GM13977 (cell line): ENCODE measurements at regions not wholly inside any gene's neighbourhood (a gene's known extent, or its start where the extent isn't known, plus 50 kb on each side); places are given as distances from the start of the nearest gene placed in this dataset.

Source experiments
- DNase-seq: peaks from one replicate; pipeline ENCODE4 v3.0.0; 2012; ENCODE audit warnings: low spot score
- in situ Hi-C: fragments of 300-500 bp; cut with MboI; formaldehyde crosslinking; loops from one replicate; pipeline ENCODE4 v1.12.0; 2022; ENCODE audit warnings: low sequenced_read_pairs, low pct_unique_long_range_greater_than_20kb, mixed read lengths, inconsistent platforms; ENCODE audit not compliant: unreplicated experiment
- TF ChIP-seq, protein P1 (sequence below): IDR thresholded peaks from 2 replicates; pipeline ENCODE4 v1.5.1; 2012; ENCODE audit warnings: mild to moderate bottlenecking, control low read depth; ENCODE audit not compliant: insufficient read depth; ENCODE audit errors: extremely low read depth, missing control alignments

DNA sequence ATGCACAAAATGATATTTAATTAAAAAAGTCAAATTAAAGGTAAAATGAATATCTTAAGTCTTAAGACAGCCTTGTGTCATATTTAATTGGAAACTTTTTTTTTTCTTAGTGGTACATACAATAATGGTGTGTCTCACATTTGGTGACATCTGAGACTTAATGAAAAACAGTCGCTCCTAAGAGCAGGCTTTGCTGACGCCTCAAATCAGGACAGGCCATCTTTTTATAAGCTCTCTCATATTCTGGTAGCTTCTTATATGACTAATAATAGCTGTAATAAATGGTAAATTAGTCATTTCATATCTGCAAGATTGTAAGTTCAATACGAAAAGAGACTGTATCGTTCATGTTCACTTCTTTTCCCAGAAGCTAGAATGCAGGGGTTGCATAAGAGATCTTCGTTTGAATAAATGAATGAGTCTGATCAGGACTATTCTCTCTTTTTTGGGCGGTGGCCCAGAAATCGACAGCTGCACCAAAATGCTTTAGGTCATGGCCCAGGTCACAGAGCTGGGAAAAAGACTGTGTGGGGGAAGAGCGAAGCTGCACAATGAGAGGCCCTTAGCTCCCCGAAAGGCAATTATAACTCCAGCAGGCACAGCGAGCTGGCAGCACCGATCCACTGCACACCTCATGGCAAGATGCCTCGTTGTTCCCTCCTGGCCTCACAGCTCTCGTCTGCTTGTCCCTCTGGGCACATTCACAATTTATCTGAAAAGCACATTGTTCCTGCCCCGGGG lies 69.4 kb downstream of the NRN1 start:
- in situ Hi-C loops = no loop called here
- DNase-seq = no peak
- TF ChIP-seq, protein P1, sequence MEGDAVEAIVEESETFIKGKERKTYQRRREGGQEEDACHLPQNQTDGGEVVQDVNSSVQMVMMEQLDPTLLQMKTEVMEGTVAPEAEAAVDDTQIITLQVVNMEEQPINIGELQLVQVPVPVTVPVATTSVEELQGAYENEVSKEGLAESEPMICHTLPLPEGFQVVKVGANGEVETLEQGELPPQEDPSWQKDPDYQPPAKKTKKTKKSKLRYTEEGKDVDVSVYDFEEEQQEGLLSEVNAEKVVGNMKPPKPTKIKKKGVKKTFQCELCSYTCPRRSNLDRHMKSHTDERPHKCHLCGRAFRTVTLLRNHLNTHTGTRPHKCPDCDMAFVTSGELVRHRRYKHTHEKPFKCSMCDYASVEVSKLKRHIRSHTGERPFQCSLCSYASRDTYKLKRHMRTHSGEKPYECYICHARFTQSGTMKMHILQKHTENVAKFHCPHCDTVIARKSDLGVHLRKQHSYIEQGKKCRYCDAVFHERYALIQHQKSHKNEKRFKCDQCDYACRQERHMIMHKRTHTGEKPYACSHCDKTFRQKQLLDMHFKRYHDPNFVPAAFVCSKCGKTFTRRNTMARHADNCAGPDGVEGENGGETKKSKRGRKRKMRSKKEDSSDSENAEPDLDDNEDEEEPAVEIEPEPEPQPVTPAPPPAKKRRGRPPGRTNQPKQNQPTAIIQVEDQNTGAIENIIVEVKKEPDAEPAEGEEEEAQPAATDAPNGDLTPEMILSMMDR = no peak

DNA sequence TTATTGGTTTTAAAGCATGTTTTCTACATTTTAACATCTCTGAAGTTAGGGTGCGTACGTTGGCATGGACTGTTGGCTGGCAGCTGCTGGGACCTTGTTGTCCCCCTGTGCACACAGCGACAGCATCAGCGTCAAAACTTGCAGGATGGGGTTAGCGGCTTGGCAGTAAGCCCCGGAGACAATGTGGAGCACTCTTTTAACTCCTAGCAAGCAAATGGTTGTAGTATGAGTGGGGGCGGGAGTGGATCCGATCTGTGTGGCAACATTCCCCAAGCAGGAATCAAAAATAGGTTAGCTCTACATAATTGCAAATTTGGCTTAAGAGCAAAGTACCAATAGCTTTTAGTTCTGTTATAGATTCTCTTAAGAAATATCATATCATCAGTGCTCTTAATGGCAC lies 70.1 kb downstream of the NRN1 start:
- TF ChIP-seq, protein P1 = no peak
- in situ Hi-C loops = no loop called here
- DNase-seq = no peak

DNA sequence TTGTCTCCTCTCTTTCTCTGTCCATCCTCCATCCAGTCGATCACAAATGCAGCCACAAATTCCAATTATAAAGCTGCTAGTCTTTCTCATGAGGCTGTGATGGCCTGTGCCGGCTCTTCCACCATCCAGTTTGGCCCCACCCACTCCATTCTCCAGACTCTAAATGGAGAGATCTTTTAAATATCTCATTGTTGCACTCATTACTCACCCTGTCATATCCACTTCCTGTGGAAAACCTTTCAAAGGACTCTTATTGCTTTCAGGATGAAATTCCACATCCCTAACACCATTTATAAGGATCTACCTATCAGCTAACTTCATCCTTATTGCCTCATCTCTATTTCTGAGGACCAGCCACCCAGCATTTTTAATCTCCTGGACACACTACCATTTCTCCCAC lies 70.6 kb downstream of the NRN1 start:
- DNase-seq = no peak
- in situ Hi-C loops = no loop called here
- TF ChIP-seq, protein P1 = no peak

DNA sequence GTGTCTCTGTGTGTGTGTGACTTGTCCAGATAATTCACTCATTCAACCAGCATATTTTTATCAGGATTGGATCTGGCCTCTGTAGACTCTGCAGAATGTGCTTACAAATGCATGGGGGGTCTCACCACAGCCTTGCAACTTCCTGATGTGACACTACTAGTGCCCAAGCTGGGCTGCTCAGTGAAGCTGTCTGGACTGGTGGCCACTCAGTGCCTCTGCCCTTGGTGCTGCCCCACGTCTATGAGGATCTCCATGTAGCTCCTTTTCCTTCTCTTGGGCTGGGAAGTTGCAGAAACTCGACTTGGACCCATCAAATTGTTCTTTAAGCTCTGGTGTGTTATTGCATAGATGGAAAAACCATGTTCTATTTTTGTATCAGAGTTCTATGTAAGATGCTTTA lies 75.8 kb downstream of the NRN1 start:
- in situ Hi-C loops = no loop called here
- TF ChIP-seq, protein P1 = no peak
- no peak for DNase-seq

DNA sequence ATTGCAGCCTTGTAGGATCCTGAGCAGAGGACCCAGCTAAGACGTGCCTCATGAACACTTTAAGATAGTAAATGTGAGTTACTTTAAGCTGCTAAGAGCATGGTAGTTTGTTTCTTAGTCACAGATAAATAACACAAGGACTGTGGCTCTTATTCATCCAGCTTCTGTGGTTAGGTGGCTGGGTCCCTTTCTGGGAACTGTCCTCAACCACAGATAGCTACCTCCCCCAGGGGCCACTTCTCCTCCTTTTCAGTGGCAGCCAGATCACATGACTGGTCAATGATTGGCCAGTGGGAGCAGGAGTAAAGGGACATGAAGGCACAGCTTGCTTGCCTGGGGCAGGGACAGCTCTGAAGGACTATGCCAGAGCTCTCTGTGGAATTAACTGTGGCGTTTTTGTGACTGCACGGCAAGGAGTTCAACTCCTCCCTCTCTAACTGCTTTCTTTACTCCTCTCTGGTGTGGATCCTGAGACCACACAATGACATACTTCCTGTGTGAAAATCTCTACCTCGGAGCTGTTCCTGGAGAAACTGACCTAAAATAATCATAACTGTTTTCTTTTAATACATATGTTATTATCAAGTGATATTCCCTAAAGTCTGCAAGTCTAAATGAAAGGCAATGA lies 76.5 kb downstream of the NRN1 start:
- in situ Hi-C loops = no loop called here
- no peak for DNase-seq
- TF ChIP-seq, protein P1 = no peak

DNA sequence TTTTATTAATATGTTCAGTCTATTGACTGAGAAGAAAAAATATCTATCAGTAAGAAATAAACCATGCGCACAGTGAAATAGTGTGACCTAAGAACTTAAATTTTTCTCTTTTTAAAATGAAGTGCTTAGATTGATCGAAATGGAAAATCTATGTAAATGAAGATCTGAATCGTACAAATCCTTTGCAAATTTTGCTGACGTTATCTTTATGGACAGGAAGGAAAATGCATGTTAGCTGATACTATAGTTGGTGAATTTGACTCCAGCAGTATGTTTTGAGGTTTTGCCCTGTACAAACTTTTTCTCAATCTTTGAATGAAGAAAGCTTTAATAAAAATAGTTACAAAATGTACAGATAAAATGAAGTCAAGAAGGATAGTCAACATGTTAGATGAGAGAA lies 82.9 kb downstream of the NRN1 start:
- TF ChIP-seq, protein P1 = no peak
- in situ Hi-C loops = no loop called here
- no peak for DNase-seq

DNA sequence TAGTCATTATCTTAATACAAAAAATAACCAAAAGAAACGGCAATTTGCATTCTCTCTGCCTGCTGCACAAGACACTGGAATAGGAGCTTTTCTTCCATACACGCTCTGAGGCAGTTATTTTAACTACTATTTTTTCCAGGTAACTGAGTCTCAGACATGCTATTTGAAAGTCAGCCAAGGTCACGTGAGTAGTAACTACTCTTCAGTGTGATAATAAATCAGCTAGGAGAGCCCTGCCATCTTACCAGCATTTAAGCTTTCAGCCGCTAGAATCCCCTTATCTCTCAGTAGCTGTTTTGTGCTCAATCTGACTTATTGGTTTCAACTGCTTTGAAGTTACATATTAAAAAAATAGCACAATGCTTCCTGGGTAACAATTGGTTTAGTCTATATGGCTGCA lies 84.5 kb downstream of the NRN1 start:
- no peak for DNase-seq
- in situ Hi-C loops = no loop called here
- TF ChIP-seq, protein P1 = no peak
